ENCODE measurements at regions not wholly inside any gene's neighbourhood (a gene's known extent, or its start where the extent isn't known, plus 50 kb on each side); places are given as distances from the start of the nearest gene placed in this dataset.

DNA sequence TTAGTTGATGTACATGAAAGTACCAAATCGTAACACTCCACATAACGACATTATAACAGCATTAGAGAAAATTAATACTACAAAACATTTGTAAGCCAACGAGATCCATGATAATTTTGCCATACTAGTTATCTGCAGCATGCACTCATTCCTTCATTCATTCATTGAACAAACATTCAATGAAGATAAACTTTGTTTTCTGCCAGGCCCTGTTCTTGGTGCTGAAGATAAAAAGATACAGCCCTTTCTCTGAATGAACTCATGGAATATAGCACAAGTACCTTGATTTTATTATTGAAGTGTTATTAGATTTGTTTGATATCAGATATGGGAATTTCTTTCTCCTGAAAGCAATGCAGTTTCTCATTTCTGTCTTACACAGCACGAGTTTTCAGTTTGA, 524.0 kb downstream of the TFAP2A start:
- TF ChIP-seq POLR2A (IDR thresholded peaks at IDR 0.05; ENCODE audit: low read length), result no peak
- TF ChIP-seq GATA1 (IDR thresholded peaks at IDR 0.05; ENCODE audit: low read depth, low read length), result no peak
